22Rv1 (cell line): ENCODE measurements at regions not wholly inside any gene's neighbourhood (a gene's known extent, or its start where the extent isn't known, plus 50 kb on each side); places are given as distances from the start of the nearest gene placed in this dataset.

Source experiments
- CTCF ChIP-seq: fragments of 450-650 bp; IDR thresholded peaks from 2 replicates; pipeline ENCODE4 v1.5.1; 2017; ENCODE audit warnings: mild to moderate bottlenecking
- ZFX ChIP-seq: fragments of 450-650 bp; IDR thresholded peaks from 2 replicates; pipeline ENCODE4 v1.6.1; 2017; ENCODE audit warnings: antibody characterized with exemption, borderline replicate concordance

- no peak for TF ChIP-seq CTCF
- TF ChIP-seq ZFX, result no peak
Measured at GRCh38 chr12:24478254-24478653, 470.6 kb downstream of the BCAT1 start.
